ENCODE measurements at regions not wholly inside any gene's neighbourhood (a gene's known extent, or its start where the extent isn't known, plus 50 kb on each side); places are given as distances from the start of the nearest gene placed in this dataset.
A peak's percentile ranks its signal among the peaks of the same experiment; 100 is the strongest.

DNA sequence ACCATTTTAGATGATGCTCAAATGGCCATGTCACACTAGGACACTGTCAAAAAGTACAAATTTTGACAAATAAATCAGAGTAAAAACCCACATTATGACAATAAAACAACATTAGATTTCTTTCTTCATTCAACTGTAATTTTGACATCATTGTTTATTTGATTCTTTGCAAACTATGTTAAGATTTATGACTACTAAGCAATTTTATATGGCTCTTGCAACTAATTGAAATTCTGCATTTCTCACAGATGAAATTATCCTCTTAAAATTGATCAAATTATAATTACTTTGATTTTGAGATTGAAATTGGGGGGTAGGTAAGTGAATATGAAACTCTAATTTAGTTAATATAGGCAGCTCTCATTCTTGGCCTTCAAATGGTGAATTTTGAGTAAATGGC is 59.8 kb downstream of the ATOH1 start:
- TF ChIP-seq, protein P1, sequence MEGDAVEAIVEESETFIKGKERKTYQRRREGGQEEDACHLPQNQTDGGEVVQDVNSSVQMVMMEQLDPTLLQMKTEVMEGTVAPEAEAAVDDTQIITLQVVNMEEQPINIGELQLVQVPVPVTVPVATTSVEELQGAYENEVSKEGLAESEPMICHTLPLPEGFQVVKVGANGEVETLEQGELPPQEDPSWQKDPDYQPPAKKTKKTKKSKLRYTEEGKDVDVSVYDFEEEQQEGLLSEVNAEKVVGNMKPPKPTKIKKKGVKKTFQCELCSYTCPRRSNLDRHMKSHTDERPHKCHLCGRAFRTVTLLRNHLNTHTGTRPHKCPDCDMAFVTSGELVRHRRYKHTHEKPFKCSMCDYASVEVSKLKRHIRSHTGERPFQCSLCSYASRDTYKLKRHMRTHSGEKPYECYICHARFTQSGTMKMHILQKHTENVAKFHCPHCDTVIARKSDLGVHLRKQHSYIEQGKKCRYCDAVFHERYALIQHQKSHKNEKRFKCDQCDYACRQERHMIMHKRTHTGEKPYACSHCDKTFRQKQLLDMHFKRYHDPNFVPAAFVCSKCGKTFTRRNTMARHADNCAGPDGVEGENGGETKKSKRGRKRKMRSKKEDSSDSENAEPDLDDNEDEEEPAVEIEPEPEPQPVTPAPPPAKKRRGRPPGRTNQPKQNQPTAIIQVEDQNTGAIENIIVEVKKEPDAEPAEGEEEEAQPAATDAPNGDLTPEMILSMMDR (IDR thresholded peaks at IDR 0.05; ENCODE audit: low read length, missing control alignments) = no peak
- no peak overlapping the region for H3K4me3 ChIP-seq (replicated peaks; ENCODE audit: low read depth, low read length)
- no peak for DNase-seq (ENCODE audit: low read depth)

- no peak for DNase-seq (ENCODE audit: low read depth)
- H3K4me3 ChIP-seq (replicated peaks; ENCODE audit: low read depth, low read length) = no peak overlapping the region
- TF ChIP-seq, protein P1 (IDR thresholded peaks at IDR 0.05; ENCODE audit: low read length, missing control alignments) = no peak
Observed at GRCh38 chr4:93888768-93889167, 60.2 kb downstream of the ATOH1 start.

- TF ChIP-seq, protein P1 (IDR thresholded peaks at IDR 0.05; ENCODE audit: low read length, missing control alignments) = no peak
- no peak for DNase-seq (ENCODE audit: low read depth)
- no peak overlapping the region for H3K4me3 ChIP-seq (replicated peaks; ENCODE audit: low read depth, low read length)
Observed at GRCh38 chr4:93891244-93891643, 62.7 kb downstream of the ATOH1 start.

- H3K4me3 ChIP-seq (replicated peaks; ENCODE audit: low read depth, low read length) = no peak overlapping the region
- DNase-seq (ENCODE audit: low read depth) = no peak
- TF ChIP-seq, protein P1 (IDR thresholded peaks at IDR 0.05; ENCODE audit: low read length, missing control alignments) = no peak
Observed at GRCh38 chr4:93894995-93895394, 66.4 kb downstream of the ATOH1 start.

DNA sequence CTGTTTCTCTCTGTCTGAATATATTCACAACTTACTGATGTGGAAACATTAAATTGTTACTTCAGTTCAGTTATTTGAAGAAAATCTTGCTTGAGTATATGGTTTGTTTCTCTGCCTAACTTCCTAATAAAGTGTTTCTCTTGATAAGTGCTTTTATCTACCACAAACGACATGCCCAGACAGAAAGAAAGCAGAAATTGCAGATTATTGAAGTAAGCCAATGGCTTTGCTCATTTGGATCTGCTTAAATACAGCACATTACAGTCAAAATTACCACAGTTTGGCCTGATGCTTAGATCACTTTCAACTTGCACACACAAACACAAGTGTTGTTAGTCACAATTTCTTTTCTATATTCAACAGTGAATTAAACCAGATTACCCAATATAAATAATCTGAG is 68.0 kb downstream of the ATOH1 start:
- DNase-seq (ENCODE audit: low read depth) = no peak
- TF ChIP-seq, protein P1 (IDR thresholded peaks at IDR 0.05; ENCODE audit: low read length, missing control alignments) = no peak
- H3K4me3 ChIP-seq (replicated peaks; ENCODE audit: low read depth, low read length) = no peak overlapping the region

DNA sequence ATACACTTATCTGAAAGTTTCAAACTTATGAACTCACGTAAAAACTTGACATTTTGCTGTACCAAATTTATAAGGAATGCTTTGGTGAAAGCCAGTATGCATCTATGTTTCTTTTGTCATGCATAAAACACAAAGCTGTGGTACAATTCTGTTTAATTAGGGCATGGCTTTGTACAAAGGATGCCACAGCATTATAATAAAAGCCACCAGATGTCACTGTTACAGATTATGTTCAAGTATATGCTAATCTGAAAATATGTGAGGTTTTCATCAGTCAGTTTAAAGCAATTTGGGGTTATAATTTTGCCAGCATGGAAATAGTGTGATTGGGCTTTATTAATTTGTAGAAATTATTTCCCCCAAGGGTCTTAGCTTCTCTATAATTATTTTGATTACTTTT is 69.0 kb downstream of the ATOH1 start:
- DNase-seq (ENCODE audit: low read depth) = peak; percentile 3

GRCh38 chr4:93908778-93909177 is 80.2 kb downstream of the ATOH1 start:
- DNase-seq (ENCODE audit: low read depth) = no peak
- TF ChIP-seq, protein P1 (IDR thresholded peaks at IDR 0.05; ENCODE audit: low read length, missing control alignments) = no peak
- H3K4me3 ChIP-seq (replicated peaks; ENCODE audit: low read depth, low read length) = no peak overlapping the region

More for the DNA sequence above, 69.0 kb downstream of the ATOH1 start:
- H3K4me3 ChIP-seq (replicated peaks; ENCODE audit: low read depth, low read length) = no peak overlapping the region
- TF ChIP-seq, protein P1 (IDR thresholded peaks at IDR 0.05; ENCODE audit: low read length, missing control alignments) = peak; percentile 15
